ENCODE measurements at regions not wholly inside any gene's neighbourhood (a gene's known extent, or its start where the extent isn't known, plus 50 kb on each side); places are given as distances from the start of the nearest gene placed in this dataset.

- H4K20me1 ChIP-seq (ENCODE audit: insufficient read depth): no peaks in the 10 kb centered on the region
- H3K27ac ChIP-seq: no peak overlapping the region
- no peaks in the 10 kb centered on the region for H3K27me3 ChIP-seq (ENCODE audit: insufficient read depth, low read depth)
- H3K9ac ChIP-seq: no peak overlapping the region
- H3K4me2 ChIP-seq: no peak overlapping the region
- no peak for TF ChIP-seq CTCF (conservative IDR thresholded peaks at IDR 0.05; ENCODE audit: low read depth, low read length)
- H3K36me3 ChIP-seq (ENCODE audit: insufficient read depth): no peaks in the 10 kb centered on the region
- no peaks in the 10 kb centered on the region for H3K79me2 ChIP-seq (ENCODE audit: insufficient read depth, low read depth)
- H2AFZ ChIP-seq (ENCODE audit: low read depth): no peak overlapping the region
- H3K4me1 ChIP-seq (ENCODE audit: low read depth, poor library complexity, severe bottlenecking): no peaks in the 10 kb centered on the region
- no peak overlapping the region for H3K4me3 ChIP-seq (IDR thresholded peaks at IDR 0.05; ENCODE audit: insufficient read depth, low read depth, low read length)
These were observed 477.0 kb downstream of the C6orf118 start for GRCh38 chr6:164832410-164832809.

GRCh38 chr6:164827537-164827936 is 481.9 kb downstream of the C6orf118 start:
- Histone ChIP-seq H3K27me3 (ENCODE audit: insufficient read depth, low read depth) (no peaks in the 10 kb centered on the region), H3K4me3 (IDR thresholded peaks at IDR 0.05; ENCODE audit: insufficient read depth, low read depth, low read length) (no peak overlapping the region), H3K4me1 (ENCODE audit: low read depth, poor library complexity, severe bottlenecking) (no peaks in the 10 kb centered on the region), H4K20me1 (ENCODE audit: insufficient read depth) (no peaks in the 10 kb centered on the region), H3K36me3 (ENCODE audit: insufficient read depth) (no peaks in the 10 kb centered on the region), H3K27ac (no peak overlapping the region), H3K4me2 (no peak overlapping the region), H3K79me2 (ENCODE audit: insufficient read depth, low read depth) (no peaks in the 10 kb centered on the region), H3K9ac (no peak overlapping the region), H2AFZ (ENCODE audit: low read depth) (no peak overlapping the region)
- no peak for TF ChIP-seq CTCF (conservative IDR thresholded peaks at IDR 0.05; ENCODE audit: low read depth, low read length)

- TF ChIP-seq CTCF (conservative IDR thresholded peaks at IDR 0.05; ENCODE audit: low read depth, low read length): no peak
- no peaks in the 10 kb centered on the region for H3K27me3 ChIP-seq (ENCODE audit: insufficient read depth, low read depth)
- H3K36me3 ChIP-seq (ENCODE audit: insufficient read depth): no peaks in the 10 kb centered on the region
- no peaks in the 10 kb centered on the region for H3K79me2 ChIP-seq (ENCODE audit: insufficient read depth, low read depth)
- no peak overlapping the region for H3K27ac ChIP-seq
- no peaks in the 10 kb centered on the region for H3K4me1 ChIP-seq (ENCODE audit: low read depth, poor library complexity, severe bottlenecking)
- H2AFZ ChIP-seq (ENCODE audit: low read depth): no peak overlapping the region
- no peak overlapping the region for H3K4me3 ChIP-seq (IDR thresholded peaks at IDR 0.05; ENCODE audit: insufficient read depth, low read depth, low read length)
- no peak overlapping the region for H3K9ac ChIP-seq
- H4K20me1 ChIP-seq (ENCODE audit: insufficient read depth): no peaks in the 10 kb centered on the region
- H3K4me2 ChIP-seq: no peak overlapping the region
These were observed 482.5 kb downstream of the C6orf118 start for GRCh38 chr6:164826831-164827468.

- Histone ChIP-seq H3K4me2 (no peak overlapping the region), H3K9ac (no peak overlapping the region), H3K4me3 (IDR thresholded peaks at IDR 0.05; ENCODE audit: insufficient read depth, low read depth, low read length) (no peak overlapping the region), H3K27ac (no peak overlapping the region), H2AFZ (ENCODE audit: low read depth) (no peak overlapping the region), H4K20me1 (ENCODE audit: insufficient read depth) (no peaks in the 10 kb centered on the region), H3K27me3 (ENCODE audit: insufficient read depth, low read depth) (no peaks in the 10 kb centered on the region), H3K79me2 (ENCODE audit: insufficient read depth, low read depth) (no peaks in the 10 kb centered on the region), H3K4me1 (ENCODE audit: low read depth, poor library complexity, severe bottlenecking) (no peaks in the 10 kb centered on the region), H3K36me3 (ENCODE audit: insufficient read depth) (no peaks in the 10 kb centered on the region)
- TF ChIP-seq CTCF (conservative IDR thresholded peaks at IDR 0.05; ENCODE audit: low read depth, low read length): no peak
These were observed 484.0 kb downstream of the C6orf118 start for GRCh38 chr6:164825386-164825785.
